HEK293 (cell line): ENCODE measurements at regions not wholly inside any gene's neighbourhood (a gene's known extent, or its start where the extent isn't known, plus 50 kb on each side); places are given as distances from the start of the nearest gene placed in this dataset.

Experiments
- CTCF ChIP-seq: fragments of 450-650 bp; formaldehyde crosslinking; IDR thresholded peaks from 2 replicates; pipeline ENCODE4 v1.5.1; 2016; ENCODE audit warnings: missing biosample characterization, missing genetic modification characterization
- RBAK ChIP-seq: fragments of 450-650 bp; formaldehyde crosslinking; IDR thresholded peaks from 2 replicates; pipeline ENCODE4 v1.5.1; 2016; ENCODE audit warnings: missing biosample characterization, missing genetic modification characterization
- YY1 ChIP-seq: fragments of 450-650 bp; formaldehyde crosslinking; IDR thresholded peaks from 2 replicates; pipeline ENCODE4 v1.5.1; 2018; ENCODE audit warnings: missing biosample characterization, missing genetic modification characterization
- ZBTB21 ChIP-seq: fragments of 450-650 bp; formaldehyde crosslinking; IDR thresholded peaks from 2 replicates; pipeline ENCODE4 v1.5.1; 2017; ENCODE audit warnings: missing biosample characterization, missing genetic modification characterization
- ZFP37 ChIP-seq: fragments of 450-650 bp; formaldehyde crosslinking; IDR thresholded peaks from 2 replicates; pipeline ENCODE4 v1.5.1; 2016; ENCODE audit warnings: missing biosample characterization, missing genetic modification characterization
- ZNF10 ChIP-seq: fragments of 450-650 bp; formaldehyde crosslinking; IDR thresholded peaks from 2 replicates; pipeline ENCODE4 v1.5.1; 2017; ENCODE audit warnings: missing biosample characterization, missing genetic modification characterization
- ZNF24 ChIP-seq: fragments of 450-650 bp; formaldehyde crosslinking; IDR thresholded peaks from 2 replicates; pipeline ENCODE4 v1.5.1; 2016; ENCODE audit warnings: missing biosample characterization, missing genetic modification characterization
- ZNF362 ChIP-seq: fragments of 450-650 bp; formaldehyde crosslinking; IDR thresholded peaks from 2 replicates; pipeline ENCODE4 v1.5.1; 2016; ENCODE audit warnings: missing biosample characterization, missing genetic modification characterization
- ZSCAN16 ChIP-seq: fragments of 450-650 bp; formaldehyde crosslinking; IDR thresholded peaks from 2 replicates; pipeline ENCODE4 v1.5.1; 2016; ENCODE audit warnings: missing biosample characterization, missing genetic modification characterization

- no peak for TF ChIP-seq ZNF362
- no peak for TF ChIP-seq CTCF (tag by site-specific recombination)
- TF ChIP-seq ZNF24 (tag by site-specific recombination), result no peak
- no peak for TF ChIP-seq ZFP37
- TF ChIP-seq ZNF10 (tag by site-specific recombination), result no peak
- no peak for TF ChIP-seq ZSCAN16
- TF ChIP-seq RBAK (tag by site-specific recombination), result no peak
- TF ChIP-seq YY1 (tag by site-specific recombination), result no peak
- 0 out of 2 replicates have a peak, but pooled peaks have one; percentile 20 for TF ChIP-seq ZBTB21
These were observed 103.9 kb downstream of the GATA3 start for GRCh38 chr10:8158193-8159071.
